GM12878 (cell line): ENCODE measurements at regions not wholly inside any gene's neighbourhood (a gene's known extent, or its start where the extent isn't known, plus 50 kb on each side); places are given as distances from the start of the nearest gene placed in this dataset.

Source experiments
- ATAC-seq: fragments of 200-7000 bp; cut with Tn5 transposase; 3 replicates; pipeline ENCODE4 v1.9.1; 2020; ENCODE audit warnings: mild to moderate bottlenecking, moderate library complexity
- BruUV-seq: library from RNA; stranded (reverse); fragments of 400-500 nt; replicated peaks from 2 replicates; lab custom pipeline; 2021; lab: Mats Ljungman, UMichigan
- CTCF ChIA-PET: fragments of 300-600 bp; sonication (Branson Sonifier 250); formaldehyde crosslinking; extraction: SDS; loops from one replicate; lab custom pipeline; 2021; ENCODE audit warnings: inconsistent platforms; lab: Yijun Ruan, JAX
- POLR2A ChIA-PET: fragments of 350-600 bp; formaldehyde crosslinking; extraction: SDS; loops from one replicate; lab custom pipeline; 2021; ENCODE audit warnings: inconsistent platforms; lab: Charles Lee
- RAD21 ChIA-PET: fragments of 300-600 bp; sonication (Branson Sonifier 250); formaldehyde crosslinking; loops from one replicate; lab custom pipeline; 2023; ENCODE audit warnings: antibody characterized with exemption; ENCODE audit not compliant: unreplicated experiment; lab: Charles Lee
- SMC1A ChIA-PET: fragments of 300-600 bp; sonication (Branson Sonifier 250); formaldehyde crosslinking; loops from one replicate; lab custom pipeline; 2023; ENCODE audit not compliant: unreplicated experiment, uncharacterized antibody; lab: Charles Lee
- DNase-seq: peaks from one replicate; pipeline ENCODE4 v3.0.0-alpha.2; 2011; ENCODE audit warnings: low read depth, low spot score
- FAIRE-seq: peaks from 3 replicates; lab custom pipeline; 2011; peaks lifted over from hg19 to GRCh38; lab: Jason Lieb, UNC
- H2AFZ ChIP-seq: 2 replicates; pipeline ENCODE4 v1.6.0; 2011; ENCODE audit warnings: low read depth, low read length, control low read depth; ENCODE audit not compliant: control insufficient read depth
- H3K27ac ChIP-seq: 2 replicates; pipeline ENCODE4 v1.5.1; 2011; ENCODE audit warnings: control low read depth; ENCODE audit not compliant: control insufficient read depth, insufficient read depth
- H3K27me3 ChIP-seq, 2 experiments: replicated peaks in 1 of 2; 2 replicates each; pipeline versions ENCODE4 v1.6.0 to v1.6.1; 2011; ENCODE audit warnings: low read length in 1 of 2; ENCODE audit not compliant: control insufficient read depth in 2 of 2, insufficient read depth in 2 of 2
- H3K36me3 ChIP-seq, 2 experiments: 2 replicates each; pipeline ENCODE4 v1.5.1; 2011; ENCODE audit warnings: low read length in 1 of 2; ENCODE audit not compliant: control insufficient read depth in 2 of 2, insufficient read depth in 2 of 2
- H3K4me1 ChIP-seq: 2 replicates; pipeline ENCODE4 v1.6.1; 2011; ENCODE audit warnings: mild to moderate bottlenecking, low read length, moderate library complexity, mixed read lengths; ENCODE audit not compliant: control insufficient read depth, insufficient read depth
- H3K4me2 ChIP-seq: 2 replicates; pipeline ENCODE4 v1.6.0; 2011; ENCODE audit warnings: control low read depth; ENCODE audit not compliant: control insufficient read depth, insufficient read depth
- H3K4me3 ChIP-seq: fragments of 200-600 bp; sonication (generic); 2 replicates; pipeline ENCODE4 v1.5.1; 2016
- H3K79me2 ChIP-seq: 2 replicates; pipeline ENCODE4 v1.6.0; 2011; ENCODE audit warnings: low read length; ENCODE audit not compliant: control insufficient read depth, insufficient read depth
- H3K9ac ChIP-seq: 2 replicates; pipeline ENCODE4 v1.8.0; 2011; ENCODE audit warnings: low read length, control low read depth, mixed read lengths; ENCODE audit not compliant: control insufficient read depth, insufficient read depth
- H3K9me3 ChIP-seq: replicated peaks from 3 replicates; pipeline ENCODE4 v1.5.1; 2011; ENCODE audit warnings: mild to moderate bottlenecking, low read length; ENCODE audit not compliant: control insufficient read depth, insufficient read depth
- H4K20me1 ChIP-seq: 2 replicates; pipeline ENCODE4 v1.6.0; 2011; ENCODE audit not compliant: control insufficient read depth, insufficient read depth
- CBX5 ChIP-seq: sonication (generic); IDR thresholded peaks from 2 replicates; pipeline ENCODE4 v1.6.1; 2016; ENCODE audit warnings: low read depth, moderate library complexity, mild to moderate bottlenecking, inconsistent platforms
- CTCF ChIP-seq, 3 experiments: IDR thresholded peaks in 2 of 3; conservative IDR thresholded peaks in 1 of 3; 2 replicates each; pipeline ENCODE4 v1.5.1; 2011; ENCODE audit warnings: low read depth in 3 of 3, low read length in 3 of 3, mild to moderate bottlenecking in 3 of 3, control low read depth in 2 of 3, moderate library complexity in 2 of 3, inconsistent platforms in 1 of 3, mixed read lengths in 1 of 3; ENCODE audit not compliant: control insufficient read depth in 2 of 3, insufficient read depth in 1 of 3; ENCODE audit errors: extremely low read depth in 1 of 3
- DPF2 ChIP-seq: fragments of 450-650 bp; IDR thresholded peaks from 2 replicates; pipeline ENCODE4 v1.6.1; 2017; ENCODE audit warnings: mild to moderate bottlenecking
- EED ChIP-seq: sonication (generic); IDR thresholded peaks from 2 replicates; pipeline ENCODE4 v1.6.1; 2016; ENCODE audit warnings: antibody characterized with exemption, low read depth
- GABPA ChIP-seq: IDR thresholded peaks from 2 replicates; pipeline ENCODE4 v1.6.1; 2014; ENCODE audit warnings: antibody characterized with exemption, low read depth, mild to moderate bottlenecking, inconsistent platforms
- JUND ChIP-seq: IDR thresholded peaks from 2 replicates; pipeline ENCODE4 v1.6.1; 2012; ENCODE audit warnings: low read depth, mild to moderate bottlenecking, low read length, improper control_type of control experiment, moderate library complexity
- KDM1A ChIP-seq: fragments of 200-600 bp; sonication (generic); IDR thresholded peaks from 2 replicates; pipeline ENCODE4 v1.6.1; 2016; ENCODE audit warnings: borderline replicate concordance
- MEF2B ChIP-seq: fragments of 450-650 bp; IDR thresholded peaks from 2 replicates; pipeline ENCODE4 v1.6.1; 2018; ENCODE audit warnings: mild to moderate bottlenecking, moderate library complexity; ENCODE audit not compliant: partially characterized antibody, poor library complexity, severe bottlenecking
- POLR2A ChIP-seq: IDR thresholded peaks from 2 replicates; pipeline ENCODE4 v1.6.1; 2011; ENCODE audit warnings: low read depth, mild to moderate bottlenecking, low read length
- POLR2AphosphoS5 ChIP-seq: IDR thresholded peaks from 2 replicates; pipeline ENCODE4 v1.6.1; 2011; ENCODE audit warnings: mild to moderate bottlenecking, low read length, inconsistent platforms
- RBBP5 ChIP-seq: fragments of 200-600 bp; sonication (generic); conservative IDR thresholded peaks from 2 replicates; pipeline ENCODE4 v1.6.1; 2016
- RELA ChIP-seq: fragments of 450-650 bp; IDR thresholded peaks from 2 replicates; pipeline ENCODE4 v1.8.0; 2014; ENCODE audit warnings: borderline replicate concordance; ENCODE audit not compliant: partially characterized antibody
- RFX5 ChIP-seq: IDR thresholded peaks from 2 replicates; pipeline ENCODE4 v1.6.1; 2011; ENCODE audit warnings: low read depth, low read length, improper control_type of control experiment
- STAT1 ChIP-seq: fragments of 450-650 bp; conservative IDR thresholded peaks from 2 replicates; pipeline ENCODE4 v1.6.1; 2014; ENCODE audit warnings: antibody characterized with exemption, mild to moderate bottlenecking
- ZNF622 ChIP-seq: fragments of 450-650 bp; IDR thresholded peaks from 2 replicates; pipeline ENCODE4 v1.6.1; 2017; ENCODE audit warnings: mild to moderate bottlenecking, inconsistent platforms
- WGBS: methylation state at CpG from one replicate; pipeline ENCODE4 v1.1.6; 2016; ENCODE audit warnings: low lambda C conversion rate; ENCODE audit not compliant: insufficient replicate concordance, insufficient coverage; ENCODE audit errors: missing lambda C conversion rate; 5-methylcytosine and 5-hydroxymethylcytosine counted together
- in situ Hi-C: fragments of 300-500 bp; cut with MboI; formaldehyde crosslinking; loops from 9 replicates; pipeline ENCODE4 v1.14.3; 2018; ENCODE audit warnings: mixed read lengths
- intact Hi-C: fragments of 100-400 bp; cut with micrococcal nuclease; formaldehyde crosslinking; loops from one replicate; pipeline ENCODE4 v1.14.2; 2022; ENCODE audit not compliant: unreplicated experiment
- TF ChIP-seq, protein P1 (sequence below): fragments of 450-650 bp; IDR thresholded peaks from 2 replicates; pipeline ENCODE4 v1.6.1; 2016; ENCODE audit warnings: mild to moderate bottlenecking
- TF ChIP-seq, protein P2 (sequence below): IDR thresholded peaks from 2 replicates; pipeline ENCODE4 v1.6.1; 2012; ENCODE audit warnings: low read depth, low read length, improper control_type of control experiment

GRCh38 chr5:57822651-57823050 lies 340.0 kb upstream of the ACTBL2 start:
- Histone ChIP-seq H3K36me3 (no peaks in the 10 kb centered on the region), H3K4me2 (no peak overlapping the region), H3K27ac (no peak overlapping the region), H3K27me3 (no peaks in the 10 kb centered on the region), H3K4me1 (no peaks in the 10 kb centered on the region), H3K9ac (no peak overlapping the region), H4K20me1 (no peaks in the 10 kb centered on the region), H3K9me3 (no peaks in the 10 kb centered on the region), H3K4me3 (no peak overlapping the region), H2AFZ (no peak overlapping the region), H3K79me2 (no peaks in the 10 kb centered on the region)
- DNase-seq = no peak
- ChIA-PET POLR2A (no interaction called here), RAD21 (no interaction called here), SMC1A (interaction anchor here (1.3 kb wide), 1 partner anchor 525 kb away, joined by 3 read pairs; no protein-coding TSS in a partner anchor), CTCF (no interaction called here)
- intact Hi-C loops = no loop called here
- TF ChIP-seq DPF2 (no peak), EED (no peak), ZNF622 (no peak), RFX5 (no peak), GABPA (no peak), STAT1 (no peak), POLR2A (no peak), RELA (no peak), POLR2AphosphoS5 (no peak), MEF2B (no peak), RBBP5 (no peak), KDM1A (no peak), JUND (no peak), CBX5 (no peak), CTCF (IDR thresholded peaks at IDR 0.05 in 2 of 3, conservative IDR thresholded peaks at IDR 0.05 in 1 of 3; ENCODE audit: control insufficient read depth in 2 of 3, extremely low read depth in 1 of 3, insufficient read depth in 1 of 3, low read depth in 3 of 3, low read length in 3 of 3) (no peak)
- TF ChIP-seq, protein P1, sequence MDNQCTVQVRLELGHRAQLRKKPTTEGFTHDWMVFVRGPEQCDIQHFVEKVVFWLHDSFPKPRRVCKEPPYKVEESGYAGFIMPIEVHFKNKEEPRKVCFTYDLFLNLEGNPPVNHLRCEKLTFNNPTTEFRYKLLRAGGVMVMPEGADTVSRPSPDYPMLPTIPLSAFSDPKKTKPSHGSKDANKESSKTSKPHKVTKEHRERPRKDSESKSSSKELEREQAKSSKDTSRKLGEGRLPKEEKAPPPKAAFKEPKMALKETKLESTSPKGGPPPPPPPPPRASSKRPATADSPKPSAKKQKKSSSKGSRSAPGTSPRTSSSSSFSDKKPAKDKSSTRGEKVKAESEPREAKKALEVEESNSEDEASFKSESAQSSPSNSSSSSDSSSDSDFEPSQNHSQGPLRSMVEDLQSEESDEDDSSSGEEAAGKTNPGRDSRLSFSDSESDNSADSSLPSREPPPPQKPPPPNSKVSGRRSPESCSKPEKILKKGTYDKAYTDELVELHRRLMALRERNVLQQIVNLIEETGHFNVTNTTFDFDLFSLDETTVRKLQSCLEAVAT = no peak
- TF ChIP-seq, protein P2, sequence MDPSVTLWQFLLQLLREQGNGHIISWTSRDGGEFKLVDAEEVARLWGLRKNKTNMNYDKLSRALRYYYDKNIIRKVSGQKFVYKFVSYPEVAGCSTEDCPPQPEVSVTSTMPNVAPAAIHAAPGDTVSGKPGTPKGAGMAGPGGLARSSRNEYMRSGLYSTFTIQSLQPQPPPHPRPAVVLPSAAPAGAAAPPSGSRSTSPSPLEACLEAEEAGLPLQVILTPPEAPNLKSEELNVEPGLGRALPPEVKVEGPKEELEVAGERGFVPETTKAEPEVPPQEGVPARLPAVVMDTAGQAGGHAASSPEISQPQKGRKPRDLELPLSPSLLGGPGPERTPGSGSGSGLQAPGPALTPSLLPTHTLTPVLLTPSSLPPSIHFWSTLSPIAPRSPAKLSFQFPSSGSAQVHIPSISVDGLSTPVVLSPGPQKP = no peak
- WGBS = 41% methylated on average over 5 of the region's 5 CpGs
- in situ Hi-C loops = no loop called here
- ATAC-seq = no peak
- no peak for FAIRE-seq
- no TSS peak for BruUV-seq
